Neural cell (in vitro differentiated cells): ENCODE measurements at regions not wholly inside any gene's neighbourhood (a gene's known extent, or its start where the extent isn't known, plus 50 kb on each side); places are given as distances from the start of the nearest gene placed in this dataset.

Experiments
- H2AFZ ChIP-seq: fragments of 200-600, 300-800 bp; sonication (generic), shearing (Covaris generic); 2 replicates; pipeline ENCODE4 v1.6.0; 2014; ENCODE audit warnings: low read depth, mild to moderate bottlenecking, antibody characterized with exemption, low read length, moderate library complexity
- H3F3A ChIP-seq: fragments of 200-600 bp; shearing (Covaris generic); 2 replicates; pipeline ENCODE4 v1.6.1; 2016; ENCODE audit warnings: mild to moderate bottlenecking, moderate library complexity, mixed read lengths, antibody characterized with exemption, low read length; ENCODE audit not compliant: insufficient read depth, poor library complexity, severe bottlenecking
- H3K27ac ChIP-seq: fragments of 200-600, 300-800 bp; sonication (generic), shearing (Covaris generic); 2 replicates; pipeline ENCODE4 v1.5.1; 2014; ENCODE audit warnings: mild to moderate bottlenecking, low read length, moderate library complexity
- H3K27me3 ChIP-seq: fragments of 300-800, 200-600 bp; sonication (generic), shearing (Covaris generic); 2 replicates; pipeline ENCODE4 v1.6.0; 2014; ENCODE audit warnings: mild to moderate bottlenecking, low read depth, low read length, moderate library complexity; ENCODE audit not compliant: insufficient read depth
- H3K36me3 ChIP-seq: fragments of 300-800, 200-600 bp; sonication (generic), shearing (Covaris generic); 2 replicates; pipeline ENCODE4 v1.5.1; 2014; ENCODE audit warnings: mild to moderate bottlenecking, antibody characterized with exemption, low read length, moderate library complexity; ENCODE audit not compliant: insufficient read depth
- H3K4me2 ChIP-seq: fragments of 300-800, 200-600 bp; sonication (generic), shearing (Covaris generic); 2 replicates; pipeline ENCODE4 v1.6.0; 2014; ENCODE audit warnings: mild to moderate bottlenecking, low read length
- H3K4me3 ChIP-seq: fragments of 300-800, 200-600 bp; sonication (generic), shearing (Covaris generic); 2 replicates; pipeline ENCODE4 v1.5.1; 2014; ENCODE audit warnings: mild to moderate bottlenecking, low read length, moderate library complexity
- H3K79me2 ChIP-seq: fragments of 200-600 bp; shearing (Covaris generic); replicated peaks from 2 replicates; pipeline ENCODE4 v1.6.0; 2014; ENCODE audit warnings: mild to moderate bottlenecking, low read length, moderate library complexity; ENCODE audit not compliant: insufficient read depth
- H3K9ac ChIP-seq: fragments of 300-800, 200-600 bp; sonication (generic), shearing (Covaris generic); 2 replicates; pipeline ENCODE4 v1.6.1; 2016; ENCODE audit warnings: mild to moderate bottlenecking, low read length, mixed read lengths
- H3K9me2 ChIP-seq: fragments of 200-600 bp; shearing (Covaris generic); 2 replicates; pipeline ENCODE4 v1.6.1; 2016; ENCODE audit warnings: mild to moderate bottlenecking, low read length, mixed read lengths; ENCODE audit not compliant: insufficient read depth
- H3K9me3 ChIP-seq: fragments of 200-600, 300-800 bp; sonication (generic), shearing (Covaris generic); 2 replicates; pipeline ENCODE4 v1.6.1; 2016; ENCODE audit warnings: mild to moderate bottlenecking, mixed run types, low read length, moderate library complexity, mixed read lengths
- H4K20me1 ChIP-seq: fragments of 200-600 bp; shearing (Covaris generic); 2 replicates; pipeline ENCODE4 v1.6.1; 2016; ENCODE audit warnings: mild to moderate bottlenecking, mixed run types; ENCODE audit not compliant: insufficient read depth
- EP300 ChIP-seq: fragments of 450-650 bp; conservative IDR thresholded peaks from 2 replicates; pipeline ENCODE4 v1.6.1; 2014; ENCODE audit warnings: antibody characterized with exemption, mild to moderate bottlenecking, moderate library complexity; ENCODE audit not compliant: poor library complexity, severe bottlenecking
- EZH2 ChIP-seq: fragments of 200-600, 300-800 bp; shearing (Covaris generic), sonication (generic); IDR thresholded peaks from 2 replicates; pipeline ENCODE4 v1.6.1; 2014; ENCODE audit warnings: antibody characterized with exemption, low read length, borderline replicate concordance, mild to moderate bottlenecking; ENCODE audit not compliant: insufficient read depth, poor library complexity, severe bottlenecking
- MXI1 ChIP-seq: fragments of 450-650 bp; conservative IDR thresholded peaks from 2 replicates; pipeline ENCODE4 v1.6.1; 2014; ENCODE audit warnings: antibody characterized with exemption, mild to moderate bottlenecking; ENCODE audit not compliant: poor library complexity, severe bottlenecking
- POLR2AphosphoS5 ChIP-seq: IDR thresholded peaks from 2 replicates; pipeline ENCODE4 v1.6.1; 2012
- RAD21 ChIP-seq: fragments of 450-650 bp; conservative IDR thresholded peaks from 2 replicates; pipeline ENCODE4 v1.6.1; 2014; ENCODE audit warnings: antibody characterized with exemption, mild to moderate bottlenecking, moderate library complexity
- SMC3 ChIP-seq: fragments of 450-650 bp; conservative IDR thresholded peaks from 2 replicates; pipeline ENCODE4 v1.6.1; 2014; ENCODE audit warnings: antibody characterized with exemption, mild to moderate bottlenecking, moderate library complexity; ENCODE audit not compliant: poor library complexity
- TAF1 ChIP-seq: IDR thresholded peaks from 2 replicates; pipeline ENCODE4 v1.6.1; 2012; ENCODE audit warnings: low read depth
- TF ChIP-seq, protein P1 (sequence below): IDR thresholded peaks from 2 replicates; pipeline ENCODE4 v1.6.1; 2012; ENCODE audit warnings: borderline replicate concordance
- TF ChIP-seq, protein P2 (sequence below): fragments of 450-650 bp; IDR thresholded peaks from 2 replicates; pipeline ENCODE4 v1.5.1; 2014; ENCODE audit warnings: antibody characterized with exemption, mild to moderate bottlenecking, moderate library complexity; ENCODE audit not compliant: poor library complexity, severe bottlenecking

DNA sequence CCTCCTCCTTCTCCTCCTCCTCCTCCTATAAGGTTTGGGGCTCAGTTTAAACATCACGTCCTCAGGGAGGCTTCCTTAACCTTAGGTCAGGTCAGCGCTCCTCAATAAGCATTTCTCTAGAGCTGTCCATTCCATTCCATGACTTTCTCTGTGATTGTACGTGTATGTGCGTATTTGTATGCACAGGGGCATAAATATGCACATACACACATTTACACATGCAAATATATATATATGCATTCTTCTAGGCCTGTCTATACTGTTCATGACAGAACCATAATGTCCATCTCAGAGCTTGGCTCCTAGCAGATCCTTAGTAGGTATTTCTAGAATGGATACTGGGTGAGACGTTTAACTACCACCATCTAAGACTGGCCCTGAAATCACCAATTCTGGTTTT lies 258.6 kb downstream of the STIM2 start:
- H3K9me3 ChIP-seq, result no peaks in the 10 kb centered on the region
- no peak overlapping the region for H3K4me3 ChIP-seq
- H4K20me1 ChIP-seq, result no peaks in the 10 kb centered on the region
- H3K4me2 ChIP-seq, result no peak overlapping the region
- TF ChIP-seq EZH2 (no peak), EP300 (no peak), TAF1 (no peak), POLR2AphosphoS5 (no peak), SMC3 (no peak), MXI1 (no peak), RAD21 (no peak)
- TF ChIP-seq, protein P1, sequence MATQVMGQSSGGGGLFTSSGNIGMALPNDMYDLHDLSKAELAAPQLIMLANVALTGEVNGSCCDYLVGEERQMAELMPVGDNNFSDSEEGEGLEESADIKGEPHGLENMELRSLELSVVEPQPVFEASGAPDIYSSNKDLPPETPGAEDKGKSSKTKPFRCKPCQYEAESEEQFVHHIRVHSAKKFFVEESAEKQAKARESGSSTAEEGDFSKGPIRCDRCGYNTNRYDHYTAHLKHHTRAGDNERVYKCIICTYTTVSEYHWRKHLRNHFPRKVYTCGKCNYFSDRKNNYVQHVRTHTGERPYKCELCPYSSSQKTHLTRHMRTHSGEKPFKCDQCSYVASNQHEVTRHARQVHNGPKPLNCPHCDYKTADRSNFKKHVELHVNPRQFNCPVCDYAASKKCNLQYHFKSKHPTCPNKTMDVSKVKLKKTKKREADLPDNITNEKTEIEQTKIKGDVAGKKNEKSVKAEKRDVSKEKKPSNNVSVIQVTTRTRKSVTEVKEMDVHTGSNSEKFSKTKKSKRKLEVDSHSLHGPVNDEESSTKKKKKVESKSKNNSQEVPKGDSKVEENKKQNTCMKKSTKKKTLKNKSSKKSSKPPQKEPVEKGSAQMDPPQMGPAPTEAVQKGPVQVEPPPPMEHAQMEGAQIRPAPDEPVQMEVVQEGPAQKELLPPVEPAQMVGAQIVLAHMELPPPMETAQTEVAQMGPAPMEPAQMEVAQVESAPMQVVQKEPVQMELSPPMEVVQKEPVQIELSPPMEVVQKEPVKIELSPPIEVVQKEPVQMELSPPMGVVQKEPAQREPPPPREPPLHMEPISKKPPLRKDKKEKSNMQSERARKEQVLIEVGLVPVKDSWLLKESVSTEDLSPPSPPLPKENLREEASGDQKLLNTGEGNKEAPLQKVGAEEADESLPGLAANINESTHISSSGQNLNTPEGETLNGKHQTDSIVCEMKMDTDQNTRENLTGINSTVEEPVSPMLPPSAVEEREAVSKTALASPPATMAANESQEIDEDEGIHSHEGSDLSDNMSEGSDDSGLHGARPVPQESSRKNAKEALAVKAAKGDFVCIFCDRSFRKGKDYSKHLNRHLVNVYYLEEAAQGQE, result no peak
- TF ChIP-seq, protein P2, sequence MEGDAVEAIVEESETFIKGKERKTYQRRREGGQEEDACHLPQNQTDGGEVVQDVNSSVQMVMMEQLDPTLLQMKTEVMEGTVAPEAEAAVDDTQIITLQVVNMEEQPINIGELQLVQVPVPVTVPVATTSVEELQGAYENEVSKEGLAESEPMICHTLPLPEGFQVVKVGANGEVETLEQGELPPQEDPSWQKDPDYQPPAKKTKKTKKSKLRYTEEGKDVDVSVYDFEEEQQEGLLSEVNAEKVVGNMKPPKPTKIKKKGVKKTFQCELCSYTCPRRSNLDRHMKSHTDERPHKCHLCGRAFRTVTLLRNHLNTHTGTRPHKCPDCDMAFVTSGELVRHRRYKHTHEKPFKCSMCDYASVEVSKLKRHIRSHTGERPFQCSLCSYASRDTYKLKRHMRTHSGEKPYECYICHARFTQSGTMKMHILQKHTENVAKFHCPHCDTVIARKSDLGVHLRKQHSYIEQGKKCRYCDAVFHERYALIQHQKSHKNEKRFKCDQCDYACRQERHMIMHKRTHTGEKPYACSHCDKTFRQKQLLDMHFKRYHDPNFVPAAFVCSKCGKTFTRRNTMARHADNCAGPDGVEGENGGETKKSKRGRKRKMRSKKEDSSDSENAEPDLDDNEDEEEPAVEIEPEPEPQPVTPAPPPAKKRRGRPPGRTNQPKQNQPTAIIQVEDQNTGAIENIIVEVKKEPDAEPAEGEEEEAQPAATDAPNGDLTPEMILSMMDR, result no peak
- no peak overlapping the region for H2AFZ ChIP-seq
- no peaks in the 10 kb centered on the region for H3F3A ChIP-seq
- no peak overlapping the region for H3K9ac ChIP-seq
- no peaks in the 10 kb centered on the region for H3K27me3 ChIP-seq
- no peak overlapping the region for H3K27ac ChIP-seq
- no peaks in the 10 kb centered on the region for H3K36me3 ChIP-seq
- no peaks in the 10 kb centered on the region for H3K79me2 ChIP-seq
- H3K9me2 ChIP-seq, result no peaks in the 10 kb centered on the region

DNA sequence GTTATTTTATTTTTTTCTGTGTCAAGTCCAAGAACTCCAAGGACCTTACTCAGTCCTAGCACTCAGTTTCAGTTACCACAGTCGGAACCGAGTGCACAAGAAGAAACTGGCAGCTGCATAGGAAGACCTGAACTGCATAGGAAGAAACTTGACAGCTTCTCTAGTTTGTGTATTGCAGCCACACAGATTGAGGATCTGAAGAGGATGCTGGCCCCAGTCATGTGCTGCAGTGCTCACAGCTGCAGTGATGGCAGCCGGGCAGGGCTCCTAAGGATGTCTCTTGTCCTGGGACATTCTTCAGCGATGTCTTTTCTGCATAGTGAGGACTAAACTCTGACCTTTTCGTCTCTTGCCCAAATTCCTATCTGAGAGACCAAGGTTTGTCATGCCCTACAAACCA lies 261.2 kb downstream of the STIM2 start:
- Histone ChIP-seq H4K20me1 (no peaks in the 10 kb centered on the region), H3K4me2 (no peak overlapping the region), H2AFZ (no peak overlapping the region), H3K4me3 (no peak overlapping the region), H3K27me3 (no peaks in the 10 kb centered on the region), H3K79me2 (no peaks in the 10 kb centered on the region), H3F3A (no peaks in the 10 kb centered on the region), H3K36me3 (no peaks in the 10 kb centered on the region), H3K9ac (no peak overlapping the region), H3K9me3 (no peaks in the 10 kb centered on the region), H3K9me2 (no peaks in the 10 kb centered on the region), H3K27ac (no peak overlapping the region)
- no peak for TF ChIP-seq EP300
- TF ChIP-seq, protein P1, result no peak
- no peak for TF ChIP-seq EZH2
- no peak for TF ChIP-seq MXI1
- TF ChIP-seq, protein P2, result no peak
- TF ChIP-seq POLR2AphosphoS5, result no peak
- TF ChIP-seq TAF1, result no peak
- TF ChIP-seq RAD21, result no peak
- TF ChIP-seq SMC3, result no peak
